SK-N-SH treated with all-trans-retinoic acid at 6 μM for 48 hours (cell line): ENCODE measurements at regions not wholly inside any gene's neighbourhood (a gene's known extent, or its start where the extent isn't known, plus 50 kb on each side); places are given as distances from the start of the nearest gene placed in this dataset.

Source experiments
- ARNTL ChIP-seq: fragments of 450-650 bp; formaldehyde crosslinking; IDR thresholded peaks from 2 replicates; pipeline ENCODE4 v1.5.0; 2020; ENCODE audit warnings: low read depth, mild to moderate bottlenecking, moderate library complexity, borderline replicate concordance
- BACH2 ChIP-seq: fragments of 250-450 bp; sonication (Bioruptor Pico); IDR thresholded peaks from 2 replicates; pipeline ENCODE4 v1.9.0; 2021; ENCODE audit warnings: mild to moderate bottlenecking, borderline replicate concordance
- ESRRG ChIP-seq: fragments of 250-450 bp; sonication (Bioruptor Pico); IDR thresholded peaks from 2 replicates; pipeline ENCODE4 v1.6.1; 2021; ENCODE audit warnings: mild to moderate bottlenecking
- GLIS3 ChIP-seq: fragments of 250-450 bp; sonication (Bioruptor Pico); IDR thresholded peaks from 2 replicates; pipeline ENCODE4 v1.5.0; 2020; ENCODE audit warnings: mild to moderate bottlenecking, moderate library complexity
- OSR1 ChIP-seq: fragments of 250-450 bp; sonication (Bioruptor Pico); IDR thresholded peaks from 2 replicates; pipeline ENCODE4 v1.8.0; 2022; ENCODE audit warnings: moderate library complexity, mild to moderate bottlenecking, inconsistent platforms
- PPARA ChIP-seq: fragments of 250-450 bp; sonication (Bioruptor Pico); IDR thresholded peaks from 2 replicates; pipeline ENCODE4 v1.5.0; 2020; ENCODE audit warnings: mild to moderate bottlenecking, borderline replicate concordance
- SNAI2 ChIP-seq: fragments of 250-450 bp; sonication (Bioruptor Pico); IDR thresholded peaks from 2 replicates; pipeline ENCODE4 v1.5.0; 2020; ENCODE audit warnings: mild to moderate bottlenecking, moderate library complexity
- TCF4 ChIP-seq: fragments of 250-450 bp; sonication (Bioruptor Pico); IDR thresholded peaks from 2 replicates; pipeline ENCODE4 v1.8.0; 2021; ENCODE audit warnings: mild to moderate bottlenecking, moderate library complexity, borderline replicate concordance
- ZC3H10 ChIP-seq: fragments of 250-450 bp; sonication (Bioruptor Pico); IDR thresholded peaks from 2 replicates; pipeline ENCODE4 v1.5.1; 2021; ENCODE audit warnings: mild to moderate bottlenecking, moderate library complexity
- ZFP3 ChIP-seq: fragments of 250-450 bp; sonication (Bioruptor Pico); IDR thresholded peaks from 2 replicates; pipeline ENCODE4 v1.5.0; 2020; ENCODE audit warnings: mild to moderate bottlenecking, moderate library complexity
- ZFP30 ChIP-seq: fragments of 450-650 bp; formaldehyde crosslinking; IDR thresholded peaks from 2 replicates; pipeline ENCODE4 v1.5.0; 2022; ENCODE audit warnings: mild to moderate bottlenecking, moderate library complexity
- ZNF70 ChIP-seq: fragments of 450-650 bp; formaldehyde crosslinking; IDR thresholded peaks from 2 replicates; pipeline ENCODE4 v1.5.0; 2020; ENCODE audit warnings: mild to moderate bottlenecking, moderate library complexity
- TF ChIP-seq, protein P1 (sequence below): fragments of 250-450 bp; sonication (Bioruptor Pico); IDR thresholded peaks from 2 replicates; pipeline ENCODE4 v1.5.1; 2020; ENCODE audit warnings: low read depth, mild to moderate bottlenecking, moderate library complexity
- TF ChIP-seq, protein P2 (sequence below): fragments of 250-450 bp; sonication (Bioruptor Pico); IDR thresholded peaks from 2 replicates; pipeline ENCODE4 v1.8.0; 2020; ENCODE audit warnings: mild to moderate bottlenecking, moderate library complexity, borderline replicate concordance

DNA sequence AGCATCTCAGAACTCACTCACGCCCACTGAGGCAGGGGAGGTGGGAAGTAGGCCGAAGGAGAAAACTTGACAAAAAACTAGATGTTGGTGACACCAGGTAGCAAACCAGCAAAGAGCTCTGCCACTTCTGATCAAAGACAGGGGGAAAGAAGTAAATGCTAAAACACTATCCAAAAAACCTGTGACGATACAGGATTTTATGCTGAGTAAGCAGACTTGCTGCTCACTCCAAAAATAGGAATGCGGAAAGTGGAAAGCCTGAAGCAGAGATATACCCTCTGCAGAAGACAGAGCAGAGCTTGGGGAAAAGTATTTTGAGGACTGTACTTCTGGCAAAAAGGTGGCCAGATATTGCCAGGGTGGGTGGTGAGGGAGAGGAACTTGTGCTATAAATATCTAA lies 73.3 kb upstream of the YPEL5 start:
- no peak for TF ChIP-seq GLIS3 (CRISPR knock-in tag)
- no peak for TF ChIP-seq ESRRG
- TF ChIP-seq, protein P1, sequence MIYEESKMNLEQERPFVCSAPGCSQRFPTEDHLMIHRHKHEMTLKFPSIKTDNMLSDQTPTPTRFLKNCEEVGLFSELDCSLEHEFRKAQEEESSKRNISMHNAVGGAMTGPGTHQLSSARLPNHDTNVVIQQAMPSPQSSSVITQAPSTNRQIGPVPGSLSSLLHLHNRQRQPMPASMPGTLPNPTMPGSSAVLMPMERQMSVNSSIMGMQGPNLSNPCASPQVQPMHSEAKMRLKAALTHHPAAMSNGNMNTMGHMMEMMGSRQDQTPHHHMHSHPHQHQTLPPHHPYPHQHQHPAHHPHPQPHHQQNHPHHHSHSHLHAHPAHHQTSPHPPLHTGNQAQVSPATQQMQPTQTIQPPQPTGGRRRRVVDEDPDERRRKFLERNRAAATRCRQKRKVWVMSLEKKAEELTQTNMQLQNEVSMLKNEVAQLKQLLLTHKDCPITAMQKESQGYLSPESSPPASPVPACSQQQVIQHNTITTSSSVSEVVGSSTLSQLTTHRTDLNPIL (CRISPR knock-in tag) = no peak
- no peak for TF ChIP-seq ZFP3 (CRISPR knock-in tag)
- no peak for TF ChIP-seq ZFP30 (CRISPR knock-in tag)
- TF ChIP-seq, protein P2, sequence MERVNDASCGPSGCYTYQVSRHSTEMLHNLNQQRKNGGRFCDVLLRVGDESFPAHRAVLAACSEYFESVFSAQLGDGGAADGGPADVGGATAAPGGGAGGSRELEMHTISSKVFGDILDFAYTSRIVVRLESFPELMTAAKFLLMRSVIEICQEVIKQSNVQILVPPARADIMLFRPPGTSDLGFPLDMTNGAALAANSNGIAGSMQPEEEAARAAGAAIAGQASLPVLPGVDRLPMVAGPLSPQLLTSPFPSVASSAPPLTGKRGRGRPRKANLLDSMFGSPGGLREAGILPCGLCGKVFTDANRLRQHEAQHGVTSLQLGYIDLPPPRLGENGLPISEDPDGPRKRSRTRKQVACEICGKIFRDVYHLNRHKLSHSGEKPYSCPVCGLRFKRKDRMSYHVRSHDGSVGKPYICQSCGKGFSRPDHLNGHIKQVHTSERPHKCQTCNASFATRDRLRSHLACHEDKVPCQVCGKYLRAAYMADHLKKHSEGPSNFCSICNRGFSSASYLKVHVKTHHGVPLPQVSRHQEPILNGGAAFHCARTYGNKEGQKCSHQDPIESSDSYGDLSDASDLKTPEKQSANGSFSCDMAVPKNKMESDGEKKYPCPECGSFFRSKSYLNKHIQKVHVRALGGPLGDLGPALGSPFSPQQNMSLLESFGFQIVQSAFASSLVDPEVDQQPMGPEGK (CRISPR knock-in tag) = no peak
- TF ChIP-seq TCF4 (CRISPR knock-in tag) = no peak
- no peak for TF ChIP-seq SNAI2 (CRISPR knock-in tag)
- no peak for TF ChIP-seq ZC3H10 (CRISPR knock-in tag)
- no peak for TF ChIP-seq ZNF70 (CRISPR knock-in tag)
- TF ChIP-seq PPARA = no peak
- no peak for TF ChIP-seq OSR1 (CRISPR knock-in tag)
- TF ChIP-seq BACH2 = no peak
- TF ChIP-seq ARNTL = no peak
